ENCODE measurements at regions not wholly inside any gene's neighbourhood (a gene's known extent, or its start where the extent isn't known, plus 50 kb on each side); places are given as distances from the start of the nearest gene placed in this dataset.

DNA sequence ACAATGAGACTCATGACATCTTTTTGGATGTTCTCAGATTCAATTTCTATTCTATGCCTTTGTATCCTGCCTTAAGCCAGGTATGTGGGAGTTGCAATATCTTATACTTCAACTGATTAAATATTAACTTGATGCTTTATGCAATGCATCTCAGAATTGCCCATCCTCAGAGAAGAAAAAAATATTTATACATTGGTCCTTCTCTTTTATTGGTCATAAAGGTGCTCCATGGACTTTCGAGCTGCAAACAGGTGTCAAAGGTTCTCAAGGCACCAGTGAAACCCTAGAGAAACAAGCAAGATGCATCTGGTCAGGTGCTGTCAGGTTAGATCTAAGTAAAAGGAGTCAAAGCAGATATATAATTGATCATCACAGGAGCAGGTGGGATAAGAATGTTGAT lies 690.5 kb downstream of the PLCL1 start:
- Mint-ChIP-seq H3K27me3 (peaks cover 9% of the 10 kb centered on the region), H3K27ac (no peak overlapping the region), H3K9me3 (no peaks in the 10 kb centered on the region), H3K36me3 (ENCODE audit: low read depth) (no peaks in the 10 kb centered on the region), H3K4me3 (no peak overlapping the region), H3K4me1 (ENCODE audit: low read depth) (no peaks in the 10 kb centered on the region)
- intact Hi-C loops (cut with DNase I, micrococcal nuclease), result no loop called here
- ChIA-PET CTCF (no interaction called here), POLR2A (no interaction called here)
- Histone ChIP-seq H3K27ac (ENCODE audit: low read depth in 1 of 2, low read length in 2 of 2) (no peak overlapping the region), H3K4me3 (ENCODE audit: low read length) (no peak overlapping the region), H3K36me3 (ENCODE audit: insufficient read depth, low read length) (no peaks in the 10 kb centered on the region), H3K4me1 (ENCODE audit: insufficient read depth, low read length) (no peaks in the 10 kb centered on the region), H3K9me3 (ENCODE audit: control insufficient read depth in 1 of 2, insufficient read depth in 1 of 2, low read length in 2 of 2) (no peaks in the 10 kb centered on the region), H3K27me3 (ENCODE audit: control insufficient read depth in 1 of 2, insufficient read depth in 2 of 2, low read length in 2 of 2) (no peaks in the 10 kb centered on the region)
- ATAC-seq (ENCODE audit: poor library complexity), result no peak
- TF ChIP-seq, protein P1, sequence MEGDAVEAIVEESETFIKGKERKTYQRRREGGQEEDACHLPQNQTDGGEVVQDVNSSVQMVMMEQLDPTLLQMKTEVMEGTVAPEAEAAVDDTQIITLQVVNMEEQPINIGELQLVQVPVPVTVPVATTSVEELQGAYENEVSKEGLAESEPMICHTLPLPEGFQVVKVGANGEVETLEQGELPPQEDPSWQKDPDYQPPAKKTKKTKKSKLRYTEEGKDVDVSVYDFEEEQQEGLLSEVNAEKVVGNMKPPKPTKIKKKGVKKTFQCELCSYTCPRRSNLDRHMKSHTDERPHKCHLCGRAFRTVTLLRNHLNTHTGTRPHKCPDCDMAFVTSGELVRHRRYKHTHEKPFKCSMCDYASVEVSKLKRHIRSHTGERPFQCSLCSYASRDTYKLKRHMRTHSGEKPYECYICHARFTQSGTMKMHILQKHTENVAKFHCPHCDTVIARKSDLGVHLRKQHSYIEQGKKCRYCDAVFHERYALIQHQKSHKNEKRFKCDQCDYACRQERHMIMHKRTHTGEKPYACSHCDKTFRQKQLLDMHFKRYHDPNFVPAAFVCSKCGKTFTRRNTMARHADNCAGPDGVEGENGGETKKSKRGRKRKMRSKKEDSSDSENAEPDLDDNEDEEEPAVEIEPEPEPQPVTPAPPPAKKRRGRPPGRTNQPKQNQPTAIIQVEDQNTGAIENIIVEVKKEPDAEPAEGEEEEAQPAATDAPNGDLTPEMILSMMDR (IDR thresholded peaks at IDR 0.05), result no peak
- no peak for DNase-seq

DNA sequence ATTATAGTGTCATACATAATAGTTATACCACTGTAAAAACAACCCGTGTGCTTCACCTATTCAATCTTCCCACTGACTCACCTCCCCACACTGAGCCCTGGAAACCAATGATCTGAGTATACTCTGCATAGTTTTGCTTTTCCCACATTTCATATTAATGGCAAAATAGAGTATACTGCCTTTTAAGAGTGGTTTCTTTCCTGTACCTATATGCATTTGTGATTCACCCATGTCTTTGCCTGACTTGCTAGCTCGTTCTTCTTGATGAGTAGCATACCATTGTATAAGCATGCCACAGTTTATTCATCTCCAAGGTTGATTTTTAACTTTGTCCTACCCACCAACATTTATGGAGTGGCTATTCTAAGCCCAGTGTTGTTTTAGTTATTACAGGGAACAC lies 686.4 kb downstream of the PLCL1 start:
- Mint-ChIP-seq H3K4me1 (ENCODE audit: low read depth) (no peaks in the 10 kb centered on the region), H3K36me3 (ENCODE audit: low read depth) (no peaks in the 10 kb centered on the region), H3K27ac (no peak overlapping the region), H3K27me3 (peaks cover 5% of the 10 kb centered on the region), H3K9me3 (no peaks in the 10 kb centered on the region), H3K4me3 (no peak overlapping the region)
- Histone ChIP-seq H3K27me3 (ENCODE audit: control insufficient read depth in 1 of 2, insufficient read depth in 2 of 2, low read length in 2 of 2) (no peaks in the 10 kb centered on the region), H3K4me3 (ENCODE audit: low read length) (no peak overlapping the region), H3K27ac (ENCODE audit: low read depth in 1 of 2, low read length in 2 of 2) (no peak overlapping the region), H3K36me3 (ENCODE audit: insufficient read depth, low read length) (no peaks in the 10 kb centered on the region), H3K9me3 (ENCODE audit: control insufficient read depth in 1 of 2, insufficient read depth in 1 of 2, low read length in 2 of 2) (no peaks in the 10 kb centered on the region), H3K4me1 (ENCODE audit: insufficient read depth, low read length) (no peaks in the 10 kb centered on the region)
- ChIA-PET CTCF (no interaction called here), POLR2A (no interaction called here)
- TF ChIP-seq, protein P1 (IDR thresholded peaks at IDR 0.05), result no peak
- no peak for ATAC-seq (ENCODE audit: poor library complexity)
- DNase-seq, result no peak
- intact Hi-C loops (cut with DNase I, micrococcal nuclease), result no loop called here

DNA sequence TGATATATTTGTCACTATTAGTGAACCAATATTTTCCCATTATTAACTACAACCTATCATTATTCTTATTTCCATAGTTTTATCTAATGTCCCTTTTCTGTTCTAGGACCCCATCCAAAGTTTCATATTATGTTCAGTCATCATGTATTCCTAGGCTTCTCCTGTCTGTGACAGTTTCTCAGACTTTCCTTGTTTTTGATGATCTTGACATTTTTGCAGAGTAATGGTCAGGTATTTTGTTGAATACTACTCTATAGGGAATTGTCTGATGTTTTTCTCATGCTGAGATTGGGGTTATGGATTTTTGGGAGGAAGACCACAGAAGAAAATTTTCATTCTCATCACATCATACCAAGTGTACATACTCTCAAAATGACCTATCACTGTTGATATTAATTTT lies 684.6 kb downstream of the PLCL1 start:
- Histone ChIP-seq H3K27me3 (ENCODE audit: control insufficient read depth in 1 of 2, insufficient read depth in 2 of 2, low read length in 2 of 2) (no peaks in the 10 kb centered on the region), H3K4me3 (ENCODE audit: low read length) (no peak overlapping the region), H3K4me1 (ENCODE audit: insufficient read depth, low read length) (no peaks in the 10 kb centered on the region), H3K9me3 (ENCODE audit: control insufficient read depth in 1 of 2, insufficient read depth in 1 of 2, low read length in 2 of 2) (no peaks in the 10 kb centered on the region), H3K27ac (ENCODE audit: low read depth in 1 of 2, low read length in 2 of 2) (no peak overlapping the region), H3K36me3 (ENCODE audit: insufficient read depth, low read length) (no peaks in the 10 kb centered on the region)
- POLR2A ChIA-PET, result no interaction called here
- CTCF ChIA-PET, result no interaction called here
- no peak overlapping the region for H3K27ac Mint-ChIP-seq
- H3K4me1 Mint-ChIP-seq (ENCODE audit: low read depth), result no peaks in the 10 kb centered on the region
- ATAC-seq (ENCODE audit: poor library complexity) (no peak), DNase-seq (no peak)
- H3K36me3 Mint-ChIP-seq (ENCODE audit: low read depth), result no peaks in the 10 kb centered on the region
- TF ChIP-seq, protein P1 (IDR thresholded peaks at IDR 0.05), result no peak
- H3K9me3 Mint-ChIP-seq, result no peaks in the 10 kb centered on the region
- intact Hi-C loops (cut with DNase I, micrococcal nuclease), result no loop called here
- H3K27me3 Mint-ChIP-seq, result peaks cover 5% of the 10 kb centered on the region
- H3K4me3 Mint-ChIP-seq, result no peak overlapping the region
